SH-SY5Y (cell line): ENCODE measurements at regions not wholly inside any gene's neighbourhood (a gene's known extent, or its start where the extent isn't known, plus 50 kb on each side); places are given as distances from the start of the nearest gene placed in this dataset.

Experiments
- GATA2 ChIP-seq: IDR thresholded peaks from 2 replicates; pipeline ENCODE4 v1.6.1; 2011; ENCODE audit warnings: mild to moderate bottlenecking, low read depth, low read length
- GATA3 ChIP-seq: IDR thresholded peaks from 2 replicates; pipeline ENCODE4 v1.6.1; 2011; ENCODE audit warnings: low read depth, mild to moderate bottlenecking, low read length, moderate library complexity

- no peak for TF ChIP-seq GATA3
- TF ChIP-seq GATA2 = no peak
These were observed 74.0 kb downstream of the CMPK2 start for GRCh38 chr2:6791682-6792081.

- TF ChIP-seq GATA2 = no peak
- no peak for TF ChIP-seq GATA3
These were observed 72.8 kb downstream of the CMPK2 start for GRCh38 chr2:6792883-6793282.

GRCh38 chr2:6793371-6793770 lies 72.3 kb downstream of the CMPK2 start:
- TF ChIP-seq GATA2 = no peak
- TF ChIP-seq GATA3 = no peak

GRCh38 chr2:6793913-6794312 lies 71.8 kb downstream of the CMPK2 start:
- no peak for TF ChIP-seq GATA2
- TF ChIP-seq GATA3 = no peak

DNA sequence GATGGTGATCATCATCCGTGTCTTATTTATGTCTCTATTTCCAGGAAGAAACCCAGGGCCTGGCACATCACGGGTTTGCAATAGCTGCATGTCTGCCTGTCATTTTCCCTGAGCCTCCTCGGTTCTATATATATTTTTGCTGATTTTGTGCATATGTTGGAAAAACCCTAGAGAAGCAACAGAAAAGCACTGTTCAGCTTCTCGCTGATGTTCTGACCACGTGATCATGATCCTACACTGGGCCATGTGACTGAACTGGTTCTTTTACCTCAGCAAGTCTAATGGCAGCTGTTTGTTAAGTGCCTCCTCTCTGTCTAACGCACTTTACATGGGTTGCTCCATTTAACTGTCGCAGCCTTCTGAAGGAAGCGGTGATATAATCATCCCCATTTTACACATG lies 71.3 kb downstream of the CMPK2 start:
- no peak for TF ChIP-seq GATA2
